Smooth muscle cell (in vitro differentiated cells): ENCODE measurements at regions not wholly inside any gene's neighbourhood (a gene's known extent, or its start where the extent isn't known, plus 50 kb on each side); places are given as distances from the start of the nearest gene placed in this dataset.
A peak's percentile ranks its signal among the peaks of the same experiment; 100 is the strongest.

Experiments
- DNase-seq: peaks from one replicate; lab custom pipeline; 2025; ENCODE audit not compliant: unreplicated experiment; lab: John Stamatoyannopoulos, UW
- H2AFZ ChIP-seq: fragments of 200-600 bp; sonication (generic); 2 replicates; pipeline ENCODE4 v1.6.0; 2016; ENCODE audit warnings: antibody characterized with exemption, low read depth, mild to moderate bottlenecking
- H3F3A ChIP-seq: fragments of 200-600 bp; sonication (generic); 2 replicates; pipeline ENCODE4 v1.6.0; 2017; ENCODE audit warnings: antibody characterized with exemption, low read depth
- H3K27ac ChIP-seq: fragments of 200-600 bp; sonication (generic); 2 replicates; pipeline ENCODE4 v1.5.1; 2016; ENCODE audit warnings: low read depth, mild to moderate bottlenecking
- H3K27me3 ChIP-seq: fragments of 200-600 bp; sonication (generic); 2 replicates; pipeline ENCODE4 v1.6.1; 2016; ENCODE audit warnings: low read depth, mild to moderate bottlenecking
- H3K36me3 ChIP-seq: fragments of 200-600 bp; sonication (generic); 2 replicates; pipeline ENCODE4 v1.5.1; 2016; ENCODE audit warnings: low read depth
- H3K4me1 ChIP-seq: fragments of 200-600 bp; sonication (generic); 2 replicates; pipeline ENCODE4 v1.5.1; 2016; ENCODE audit warnings: low read depth
- H3K4me2 ChIP-seq: fragments of 200-600 bp; sonication (generic); 2 replicates; pipeline ENCODE4 v1.6.0; 2016; ENCODE audit warnings: mild to moderate bottlenecking
- H3K4me3 ChIP-seq: fragments of 200-600 bp; sonication (generic); 2 replicates; pipeline ENCODE4 v1.5.1; 2016; ENCODE audit warnings: mild to moderate bottlenecking
- H3K79me2 ChIP-seq: fragments of 200-600 bp; sonication (generic); 2 replicates; pipeline ENCODE4 v1.6.0; 2016; ENCODE audit warnings: low read depth, mild to moderate bottlenecking
- H3K9ac ChIP-seq: fragments of 200-600 bp; sonication (generic); 2 replicates; pipeline ENCODE4 v1.6.0; 2016; ENCODE audit warnings: low read depth
- H3K9me3 ChIP-seq: fragments of 200-600 bp; sonication (generic); replicated peaks from 2 replicates; pipeline ENCODE4 v1.5.1; 2016; ENCODE audit warnings: low read depth
- H4K20me1 ChIP-seq: fragments of 200-600 bp; sonication (generic); 2 replicates; pipeline ENCODE4 v1.6.0; 2016; ENCODE audit warnings: low read depth
- CTCF ChIP-seq: fragments of 200-600 bp; sonication (generic); IDR thresholded peaks from 2 replicates; pipeline ENCODE4 v1.5.1; 2017; ENCODE audit warnings: borderline replicate concordance, mild to moderate bottlenecking, antibody characterized with exemption; ENCODE audit not compliant: insufficient read depth, poor library complexity, severe bottlenecking
- WGBS: methylation state at CpG from one replicate; pipeline ENCODE4 v1.1.7; 2016; ENCODE audit warnings: low lambda C conversion rate; 5-methylcytosine and 5-hydroxymethylcytosine counted together

GRCh38 chr13:72125561-72125960 lies 258.6 kb upstream of the DACH1 start:
- Histone ChIP-seq H3K27ac (no peak overlapping the region), H3K79me2 (no peaks in the 10 kb centered on the region), H3K27me3 (no peaks in the 10 kb centered on the region), H3K4me2 (no peak overlapping the region), H4K20me1 (no peaks in the 10 kb centered on the region), H2AFZ (no peak overlapping the region), H3K9me3 (no peaks in the 10 kb centered on the region), H3K4me3 (no peak overlapping the region), H3F3A (no peaks in the 10 kb centered on the region), H3K9ac (no peak overlapping the region), H3K4me1 (peaks cover 21% of the 10 kb centered on the region), H3K36me3 (no peaks in the 10 kb centered on the region)
- TF ChIP-seq CTCF: no peak
- 51% methylated on average over 3 of the region's 3 CpGs for WGBS
- no peak for DNase-seq

- TF ChIP-seq CTCF: no peak
- no peak for DNase-seq
- H3K79me2 ChIP-seq: no peaks in the 10 kb centered on the region
- WGBS: 76% methylated on average over 3 of the region's 3 CpGs
- H3K27ac ChIP-seq: no peak overlapping the region
- H3K36me3 ChIP-seq: no peaks in the 10 kb centered on the region
- no peak overlapping the region for H3K4me2 ChIP-seq
- no peaks in the 10 kb centered on the region for H3K27me3 ChIP-seq
- no peaks in the 10 kb centered on the region for H3K9me3 ChIP-seq
- H3K4me3 ChIP-seq: no peak overlapping the region
- H2AFZ ChIP-seq: no peak overlapping the region
- no peak overlapping the region for H3K9ac ChIP-seq
- H4K20me1 ChIP-seq: no peaks in the 10 kb centered on the region
- no peaks in the 10 kb centered on the region for H3F3A ChIP-seq
- H3K4me1 ChIP-seq: peaks cover 29% of the 10 kb centered on the region
These were observed 255.8 kb upstream of the DACH1 start for GRCh38 chr13:72122661-72123255.

- TF ChIP-seq CTCF: no peak
- H3K27ac ChIP-seq: no peak overlapping the region
- no peak for DNase-seq
- 46% methylated on average over 3 of the region's 3 CpGs for WGBS
- peaks cover 29% of the 10 kb centered on the region for H3K4me1 ChIP-seq
- H3K9me3 ChIP-seq: no peaks in the 10 kb centered on the region
- H3K4me2 ChIP-seq: no peak overlapping the region
- no peaks in the 10 kb centered on the region for H3K36me3 ChIP-seq
- H3K27me3 ChIP-seq: no peaks in the 10 kb centered on the region
- no peaks in the 10 kb centered on the region for H4K20me1 ChIP-seq
- no peak overlapping the region for H3K4me3 ChIP-seq
- no peaks in the 10 kb centered on the region for H3F3A ChIP-seq
- H3K79me2 ChIP-seq: no peaks in the 10 kb centered on the region
- H3K9ac ChIP-seq: no peak overlapping the region
- peak overlapping the region; percentile 60 for H2AFZ ChIP-seq
These were observed 254.5 kb upstream of the DACH1 start for GRCh38 chr13:72121466-72121865.

GRCh38 chr13:72120632-72121031 lies 253.6 kb upstream of the DACH1 start:
- no peak for TF ChIP-seq CTCF
- Histone ChIP-seq H3F3A (no peaks in the 10 kb centered on the region), H3K4me1 (peaks cover 29% of the 10 kb centered on the region), H4K20me1 (no peaks in the 10 kb centered on the region), H3K79me2 (no peaks in the 10 kb centered on the region), H3K9me3 (no peaks in the 10 kb centered on the region), H3K9ac (no peak overlapping the region), H3K27me3 (no peaks in the 10 kb centered on the region), H3K4me2 (no peak overlapping the region), H3K4me3 (no peak overlapping the region), H3K27ac (no peak overlapping the region), H2AFZ (no peak overlapping the region), H3K36me3 (no peaks in the 10 kb centered on the region)
- no peak for DNase-seq
- 71% methylated on average over 2 of the region's 2 CpGs for WGBS
